Tibial nerve (tissue), 3 donors: ENCODE measurements at regions not wholly inside any gene's neighbourhood (a gene's known extent, or its start where the extent isn't known, plus 50 kb on each side); places are given as distances from the start of the nearest gene placed in this dataset.

Experiments
- POLR2A ChIP-seq, 2 donors: fragments of 450-650 bp; IDR thresholded peaks; one replicate each; pipeline ENCODE4 v1.6.1; 2017; ENCODE audit warnings: antibody characterized with exemption in 2 of 2, mild to moderate bottlenecking in 2 of 2, moderate library complexity in 2 of 2
- TF ChIP-seq, protein P1 (sequence below), 5 experiments: fragments of 200-600 bp in 3 of 5; fragments of 450-650 bp in 2 of 5; sonication (generic) in 3 of 5; IDR thresholded peaks; one replicate each; pipeline ENCODE4 v1.5.1; 2016 to 2019; ENCODE audit warnings: antibody characterized with exemption in 5 of 5, mild to moderate bottlenecking in 3 of 5, moderate library complexity in 2 of 5

DNA sequence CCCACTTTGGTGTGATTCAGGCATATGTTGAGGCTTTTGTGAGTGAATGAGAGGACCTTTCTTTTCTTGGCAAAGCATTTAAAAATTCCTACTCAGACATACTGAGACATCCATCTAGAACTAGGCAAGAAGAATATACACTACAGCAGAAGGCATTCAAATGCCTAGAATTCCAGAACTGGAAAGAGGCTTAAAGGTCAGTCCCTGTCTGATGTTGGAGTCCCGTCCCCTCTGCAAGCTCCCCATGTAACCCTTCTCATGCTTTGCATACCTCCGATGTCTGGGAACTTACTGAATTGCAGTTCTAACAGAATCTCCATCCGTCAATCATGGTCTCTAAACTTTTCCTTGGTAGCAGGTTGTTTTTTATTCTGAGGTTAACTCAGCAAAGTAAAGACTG is 152.9 kb downstream of the ATP6V1G3 start:
- TF ChIP-seq, protein P1, sequence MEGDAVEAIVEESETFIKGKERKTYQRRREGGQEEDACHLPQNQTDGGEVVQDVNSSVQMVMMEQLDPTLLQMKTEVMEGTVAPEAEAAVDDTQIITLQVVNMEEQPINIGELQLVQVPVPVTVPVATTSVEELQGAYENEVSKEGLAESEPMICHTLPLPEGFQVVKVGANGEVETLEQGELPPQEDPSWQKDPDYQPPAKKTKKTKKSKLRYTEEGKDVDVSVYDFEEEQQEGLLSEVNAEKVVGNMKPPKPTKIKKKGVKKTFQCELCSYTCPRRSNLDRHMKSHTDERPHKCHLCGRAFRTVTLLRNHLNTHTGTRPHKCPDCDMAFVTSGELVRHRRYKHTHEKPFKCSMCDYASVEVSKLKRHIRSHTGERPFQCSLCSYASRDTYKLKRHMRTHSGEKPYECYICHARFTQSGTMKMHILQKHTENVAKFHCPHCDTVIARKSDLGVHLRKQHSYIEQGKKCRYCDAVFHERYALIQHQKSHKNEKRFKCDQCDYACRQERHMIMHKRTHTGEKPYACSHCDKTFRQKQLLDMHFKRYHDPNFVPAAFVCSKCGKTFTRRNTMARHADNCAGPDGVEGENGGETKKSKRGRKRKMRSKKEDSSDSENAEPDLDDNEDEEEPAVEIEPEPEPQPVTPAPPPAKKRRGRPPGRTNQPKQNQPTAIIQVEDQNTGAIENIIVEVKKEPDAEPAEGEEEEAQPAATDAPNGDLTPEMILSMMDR (IDR thresholded peaks at IDR 0.05), result no peak
- TF ChIP-seq POLR2A (IDR thresholded peaks at IDR 0.05), result no peak
